Hepatocyte (in vitro differentiated cells): ENCODE measurements at regions not wholly inside any gene's neighbourhood (a gene's known extent, or its start where the extent isn't known, plus 50 kb on each side); places are given as distances from the start of the nearest gene placed in this dataset.

Experiments
- DNase-seq: peaks from one replicate; pipeline ENCODE4 v3.0.0-alpha.2; 2016; ENCODE audit warnings: low spot score
- H2AFZ ChIP-seq: fragments of 200-600 bp; sonication (generic); 2 replicates; pipeline ENCODE4 v1.6.0; 2016; ENCODE audit warnings: antibody characterized with exemption, mild to moderate bottlenecking
- H3K27ac ChIP-seq: fragments of 200-600 bp; sonication (generic); 2 replicates; pipeline ENCODE4 v1.5.1; 2016; ENCODE audit warnings: mild to moderate bottlenecking
- H3K27me3 ChIP-seq: fragments of 200-600 bp; sonication (generic); 2 replicates; pipeline ENCODE4 v1.6.1; 2016
- H3K36me3 ChIP-seq: fragments of 200-600 bp; sonication (generic); replicated peaks from 2 replicates; pipeline ENCODE4 v1.5.1; 2016; ENCODE audit warnings: low read depth; ENCODE audit not compliant: insufficient read depth
- H3K4me1 ChIP-seq: fragments of 200-600 bp; sonication (generic); 2 replicates; pipeline ENCODE4 v1.5.1; 2016; ENCODE audit warnings: mild to moderate bottlenecking, moderate library complexity; ENCODE audit not compliant: insufficient read depth
- H3K4me2 ChIP-seq: fragments of 200-600 bp; sonication (generic); 2 replicates; pipeline ENCODE4 v1.6.0; 2016
- H3K4me3 ChIP-seq: fragments of 200-600 bp; sonication (generic); 2 replicates; pipeline ENCODE4 v1.5.1; 2016; ENCODE audit warnings: mild to moderate bottlenecking
- H3K79me2 ChIP-seq: fragments of 200-600 bp; sonication (generic); 2 replicates; pipeline ENCODE4 v1.6.0; 2017; ENCODE audit warnings: mild to moderate bottlenecking
- H3K9me2 ChIP-seq: fragments of 200-600 bp; sonication (generic); replicated peaks from 2 replicates; pipeline ENCODE4 v1.6.0; 2017; ENCODE audit warnings: mild to moderate bottlenecking; ENCODE audit not compliant: insufficient read depth
- H3K9me3 ChIP-seq: fragments of 200-600 bp; sonication (generic); 2 replicates; pipeline ENCODE4 v1.5.1; 2016; ENCODE audit warnings: low read depth, mild to moderate bottlenecking
- H4K20me1 ChIP-seq: fragments of 200-600 bp; sonication (generic); 2 replicates; pipeline ENCODE4 v1.6.0; 2016; ENCODE audit warnings: mild to moderate bottlenecking; ENCODE audit not compliant: insufficient read depth, poor library complexity, severe bottlenecking
- EZH2 ChIP-seq: fragments of 200-600 bp; sonication (generic); IDR thresholded peaks from 2 replicates; pipeline ENCODE4 v1.6.1; 2016; ENCODE audit warnings: antibody characterized with exemption, mild to moderate bottlenecking, borderline replicate concordance
- EZH2phosphoT487 ChIP-seq: fragments of 200-600 bp; sonication (generic); IDR thresholded peaks from one replicate; pipeline ENCODE4 v1.6.1; 2018; ENCODE audit warnings: antibody characterized with exemption, mild to moderate bottlenecking, low read depth, moderate library complexity; ENCODE audit not compliant: unreplicated experiment, severe bottlenecking
- WGBS: methylation state at CpG from one replicate; pipeline ENCODE4 v1.1.6; 2016; ENCODE audit warnings: low lambda C conversion rate; ENCODE audit errors: missing lambda C conversion rate; 5-methylcytosine and 5-hydroxymethylcytosine counted together
- TF ChIP-seq, protein P1 (sequence below): fragments of 200-600 bp; sonication (generic); IDR thresholded peaks from 2 replicates; pipeline ENCODE4 v1.5.1; 2016; ENCODE audit warnings: antibody characterized with exemption, mild to moderate bottlenecking; ENCODE audit not compliant: poor library complexity

DNA sequence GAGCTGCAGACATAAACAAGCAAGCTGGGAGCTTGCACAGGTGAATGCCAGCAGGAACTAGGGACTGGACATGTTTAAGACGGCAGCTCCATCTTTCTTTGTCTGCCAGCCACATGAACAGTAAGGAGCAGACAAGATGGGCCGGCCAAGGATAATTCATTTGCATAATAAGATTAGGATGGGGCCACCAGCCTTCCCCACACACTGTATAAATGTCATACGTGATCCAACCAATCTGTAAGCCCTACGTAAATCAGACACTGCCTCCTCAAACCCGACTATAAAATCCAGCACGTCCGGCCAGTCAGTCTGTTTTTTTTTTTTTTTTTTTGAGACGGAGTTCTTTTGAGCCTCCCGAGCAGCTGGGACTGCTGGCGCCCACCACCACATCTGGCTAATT is 75.6 kb upstream of the BOD1L1 start:
- no peak overlapping the region for H3K4me3 ChIP-seq
- no peaks in the 10 kb centered on the region for H4K20me1 ChIP-seq
- H3K4me1 ChIP-seq: peaks cover 7% of the 10 kb centered on the region
- no peak for TF ChIP-seq EZH2phosphoT487
- TF ChIP-seq EZH2: no peak
- TF ChIP-seq, protein P1, sequence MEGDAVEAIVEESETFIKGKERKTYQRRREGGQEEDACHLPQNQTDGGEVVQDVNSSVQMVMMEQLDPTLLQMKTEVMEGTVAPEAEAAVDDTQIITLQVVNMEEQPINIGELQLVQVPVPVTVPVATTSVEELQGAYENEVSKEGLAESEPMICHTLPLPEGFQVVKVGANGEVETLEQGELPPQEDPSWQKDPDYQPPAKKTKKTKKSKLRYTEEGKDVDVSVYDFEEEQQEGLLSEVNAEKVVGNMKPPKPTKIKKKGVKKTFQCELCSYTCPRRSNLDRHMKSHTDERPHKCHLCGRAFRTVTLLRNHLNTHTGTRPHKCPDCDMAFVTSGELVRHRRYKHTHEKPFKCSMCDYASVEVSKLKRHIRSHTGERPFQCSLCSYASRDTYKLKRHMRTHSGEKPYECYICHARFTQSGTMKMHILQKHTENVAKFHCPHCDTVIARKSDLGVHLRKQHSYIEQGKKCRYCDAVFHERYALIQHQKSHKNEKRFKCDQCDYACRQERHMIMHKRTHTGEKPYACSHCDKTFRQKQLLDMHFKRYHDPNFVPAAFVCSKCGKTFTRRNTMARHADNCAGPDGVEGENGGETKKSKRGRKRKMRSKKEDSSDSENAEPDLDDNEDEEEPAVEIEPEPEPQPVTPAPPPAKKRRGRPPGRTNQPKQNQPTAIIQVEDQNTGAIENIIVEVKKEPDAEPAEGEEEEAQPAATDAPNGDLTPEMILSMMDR: no peak
- H3K79me2 ChIP-seq: no peaks in the 10 kb centered on the region
- H3K4me2 ChIP-seq: no peak overlapping the region
- 63% methylated on average over 8 of the region's 10 CpGs for WGBS
- H3K36me3 ChIP-seq: no peaks in the 10 kb centered on the region
- no peaks in the 10 kb centered on the region for H3K9me3 ChIP-seq
- H3K9me2 ChIP-seq: no peaks in the 10 kb centered on the region
- DNase-seq: no peak
- H2AFZ ChIP-seq: no peak overlapping the region
- H3K27ac ChIP-seq: no peak overlapping the region
- H3K27me3 ChIP-seq: no peaks in the 10 kb centered on the region

DNA sequence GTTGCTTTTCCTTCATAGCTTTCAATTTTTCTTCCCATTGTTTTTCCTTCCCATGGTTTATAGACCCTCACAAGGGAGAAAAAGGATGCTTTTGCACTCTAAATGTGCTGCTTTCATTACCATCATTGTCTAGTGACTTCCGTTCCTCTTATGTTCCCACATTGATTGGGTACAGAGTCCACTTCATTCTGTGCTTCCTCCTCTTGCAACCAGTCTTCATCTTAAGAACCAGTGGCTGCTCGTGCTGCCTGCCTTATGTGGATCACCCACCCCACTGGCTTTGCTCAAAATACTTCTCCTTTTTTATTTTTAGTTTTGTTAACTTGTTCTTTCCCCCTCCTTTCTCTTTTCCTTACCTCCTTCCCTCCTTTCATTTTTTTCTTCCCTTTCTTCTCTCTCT is 76.5 kb upstream of the BOD1L1 start:
- Histone ChIP-seq H2AFZ (no peak overlapping the region), H4K20me1 (no peaks in the 10 kb centered on the region), H3K4me1 (peaks cover 7% of the 10 kb centered on the region), H3K79me2 (no peaks in the 10 kb centered on the region), H3K27me3 (no peaks in the 10 kb centered on the region), H3K9me3 (no peaks in the 10 kb centered on the region), H3K4me3 (no peak overlapping the region), H3K4me2 (no peak overlapping the region), H3K36me3 (no peaks in the 10 kb centered on the region), H3K27ac (peak overlapping the region; percentile 53), H3K9me2 (no peaks in the 10 kb centered on the region)
- DNase-seq: peak; percentile 11
- WGBS: 49% methylated on average over 2 of the region's 2 CpGs
- no peak for TF ChIP-seq EZH2

DNA sequence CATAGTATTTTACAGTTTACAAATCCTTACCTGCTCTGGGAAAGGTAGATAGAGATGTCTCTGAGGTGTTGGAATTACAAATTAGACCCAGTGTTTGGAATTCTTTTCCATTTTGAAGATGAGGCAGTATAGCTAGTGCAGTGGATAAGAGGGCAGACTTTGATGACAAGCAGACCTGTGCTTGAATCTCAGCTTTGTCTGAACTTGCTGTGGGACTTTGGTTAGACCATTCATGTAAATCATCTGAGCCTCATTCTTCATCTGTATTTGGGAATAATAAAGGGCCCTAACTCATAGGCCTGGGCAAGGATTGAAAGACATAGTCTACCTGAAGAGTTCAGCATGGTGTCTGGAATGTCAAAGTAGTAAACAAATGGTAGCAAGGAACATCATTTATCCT is 77.2 kb upstream of the BOD1L1 start:
- Histone ChIP-seq H3K4me3 (no peak overlapping the region), H3K27me3 (no peaks in the 10 kb centered on the region), H3K4me1 (peaks cover 7% of the 10 kb centered on the region), H3K9me2 (no peaks in the 10 kb centered on the region), H3K27ac (peak overlapping the region; percentile 53), H4K20me1 (no peaks in the 10 kb centered on the region), H3K79me2 (no peaks in the 10 kb centered on the region), H3K36me3 (no peaks in the 10 kb centered on the region), H3K4me2 (no peak overlapping the region), H3K9me3 (no peaks in the 10 kb centered on the region), H2AFZ (no peak overlapping the region)
- TF ChIP-seq EZH2: no peak
- no peak for TF ChIP-seq EZH2phosphoT487
- TF ChIP-seq, protein P1: no peak
- DNase-seq: no peak

DNA sequence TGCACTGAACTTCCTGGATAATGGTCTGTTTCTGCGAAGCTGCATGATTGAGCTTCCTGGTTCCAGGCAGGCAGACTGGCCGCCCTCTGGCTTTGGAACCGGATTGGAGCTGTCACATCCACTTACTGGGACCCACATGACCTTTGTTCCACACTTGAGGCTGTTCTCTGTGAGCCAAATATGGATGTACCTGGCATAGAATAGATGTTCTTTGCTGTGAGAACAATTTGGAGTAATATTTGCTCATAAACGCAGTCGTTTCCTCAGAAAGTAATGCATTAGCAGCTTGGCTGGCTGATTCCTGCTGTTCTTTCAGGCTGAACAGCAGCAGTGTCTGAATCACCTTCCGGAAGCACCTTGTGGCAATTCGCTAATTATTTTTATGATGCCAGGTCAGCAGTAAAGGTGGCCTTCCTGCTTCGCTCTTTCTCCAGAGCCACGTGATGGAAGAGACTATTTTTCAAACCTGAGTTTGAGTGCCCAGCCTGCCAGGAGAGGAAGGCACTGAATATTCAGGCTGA is 78.1 kb upstream of the BOD1L1 start:
- TF ChIP-seq EZH2 (no peak), EZH2phosphoT487 (no peak)
- TF ChIP-seq, protein P1: no peak
- H3K4me3 ChIP-seq: no peak overlapping the region
- no peak overlapping the region for H3K4me2 ChIP-seq
- no peaks in the 10 kb centered on the region for H3K36me3 ChIP-seq
- peaks cover 3% of the 10 kb centered on the region for H3K4me1 ChIP-seq
- DNase-seq: peak; percentile 38
- peak overlapping the region; percentile 53 for H3K27ac ChIP-seq
- no peaks in the 10 kb centered on the region for H4K20me1 ChIP-seq
- H3K9me2 ChIP-seq: no peaks in the 10 kb centered on the region
- 54% methylated on average over 9 of the region's 9 CpGs for WGBS
- no peaks in the 10 kb centered on the region for H3K9me3 ChIP-seq
- H2AFZ ChIP-seq: no peak overlapping the region
- no peaks in the 10 kb centered on the region for H3K79me2 ChIP-seq
- no peaks in the 10 kb centered on the region for H3K27me3 ChIP-seq
